ENCODE measurements at regions not wholly inside any gene's neighbourhood (a gene's known extent, or its start where the extent isn't known, plus 50 kb on each side); places are given as distances from the start of the nearest gene placed in this dataset.

DNA sequence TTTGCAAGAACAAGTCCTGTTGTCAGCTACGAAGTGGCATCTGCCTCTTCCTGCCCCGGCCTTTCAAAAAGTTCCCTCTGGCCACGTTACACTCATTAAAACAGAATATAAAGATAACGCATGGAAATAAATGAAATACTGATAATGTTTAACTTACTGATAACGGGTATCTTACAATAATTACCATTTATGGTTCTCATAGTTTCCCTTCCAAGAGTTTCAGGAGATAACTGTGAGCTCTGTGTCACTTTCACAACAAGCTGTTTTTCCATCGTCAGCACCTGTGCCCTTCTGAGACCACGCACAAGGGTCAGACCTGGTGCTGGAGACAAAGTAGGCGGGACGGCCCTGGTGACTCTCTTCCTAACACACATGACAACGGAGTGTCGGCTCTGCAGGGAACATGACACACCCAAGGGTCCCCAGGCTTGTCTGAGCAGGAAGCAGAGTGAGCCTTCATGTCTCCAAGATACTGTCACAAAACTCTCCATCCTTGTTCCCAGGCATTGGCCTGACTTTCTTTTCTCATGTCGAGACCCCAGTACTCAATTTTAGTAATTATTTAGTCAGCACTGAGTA is 86.2 kb upstream of the THBS2 start:
- Histone ChIP-seq H3K36me3 (ENCODE audit: insufficient read depth, low read length) (no peaks in the 10 kb centered on the region), H3K27ac (ENCODE audit: low read depth, low read length) (no peak overlapping the region), H3K9me3 (ENCODE audit: low read length) (no peaks in the 10 kb centered on the region), H3K4me3 (ENCODE audit: low read length) (no peak overlapping the region), H3K27me3 (ENCODE audit: insufficient read depth, low read length, poor library complexity, severe bottlenecking) (no peaks in the 10 kb centered on the region), H3K4me1 (ENCODE audit: insufficient read depth, low read length) (no peaks in the 10 kb centered on the region)
- ChIA-PET CTCF (no interaction called here), POLR2A (no interaction called here)
- Mint-ChIP-seq H3K27me3 (peaks cover 6 to 11% of the 10 kb centered on the region in 2 donors), H3K9me3 (no peaks in the 10 kb centered on the region), H3K4me1 (no peaks in the 10 kb centered on the region), H3K4me3 (no peak overlapping the region), H3K36me3 (no peaks in the 10 kb centered on the region), H3K27ac (no peak overlapping the region)
- DNase-seq = no peak

DNA sequence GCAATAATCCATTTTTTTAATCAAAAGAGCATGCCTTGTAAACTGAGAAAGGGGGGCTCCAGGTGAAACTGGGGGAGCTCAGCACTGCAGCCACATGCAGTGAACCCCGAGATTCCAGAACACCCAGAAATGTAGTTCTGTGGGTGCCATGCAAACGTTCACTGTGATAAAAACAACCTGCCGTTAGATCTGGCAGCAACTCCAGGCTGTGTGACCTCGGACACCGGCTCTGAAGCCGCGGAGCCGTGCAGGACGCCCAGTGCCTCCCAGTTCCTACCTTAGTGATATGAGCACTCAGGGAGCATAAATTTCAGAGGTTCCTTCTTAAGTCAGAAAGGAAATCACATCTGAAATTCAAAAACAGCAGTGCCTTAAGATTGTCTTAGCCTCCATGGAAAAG is 85.4 kb upstream of the THBS2 start:
- no peaks in the 10 kb centered on the region for H3K4me1 ChIP-seq (ENCODE audit: insufficient read depth, low read length)
- Mint-ChIP-seq H3K27me3 (peaks cover 6 to 16% of the 10 kb centered on the region in 2 donors), H3K4me1 (no peaks in the 10 kb centered on the region), H3K4me3 (no peak overlapping the region), H3K36me3 (no peaks in the 10 kb centered on the region), H3K27ac (peak overlapping the region in 1 of 8 donors; percentile 17), H3K9me3 (no peaks in the 10 kb centered on the region)
- CTCF ChIA-PET = no interaction called here
- no peaks in the 10 kb centered on the region for H3K27me3 ChIP-seq (ENCODE audit: insufficient read depth, low read length, poor library complexity, severe bottlenecking)
- DNase-seq = no peak
- H3K9me3 ChIP-seq (ENCODE audit: low read length) = no peaks in the 10 kb centered on the region
- no peak overlapping the region for H3K27ac ChIP-seq (ENCODE audit: low read depth, low read length)
- no peak overlapping the region for H3K4me3 ChIP-seq (ENCODE audit: low read length)
- POLR2A ChIA-PET = no interaction called here
- H3K36me3 ChIP-seq (ENCODE audit: insufficient read depth, low read length) = no peaks in the 10 kb centered on the region

DNA sequence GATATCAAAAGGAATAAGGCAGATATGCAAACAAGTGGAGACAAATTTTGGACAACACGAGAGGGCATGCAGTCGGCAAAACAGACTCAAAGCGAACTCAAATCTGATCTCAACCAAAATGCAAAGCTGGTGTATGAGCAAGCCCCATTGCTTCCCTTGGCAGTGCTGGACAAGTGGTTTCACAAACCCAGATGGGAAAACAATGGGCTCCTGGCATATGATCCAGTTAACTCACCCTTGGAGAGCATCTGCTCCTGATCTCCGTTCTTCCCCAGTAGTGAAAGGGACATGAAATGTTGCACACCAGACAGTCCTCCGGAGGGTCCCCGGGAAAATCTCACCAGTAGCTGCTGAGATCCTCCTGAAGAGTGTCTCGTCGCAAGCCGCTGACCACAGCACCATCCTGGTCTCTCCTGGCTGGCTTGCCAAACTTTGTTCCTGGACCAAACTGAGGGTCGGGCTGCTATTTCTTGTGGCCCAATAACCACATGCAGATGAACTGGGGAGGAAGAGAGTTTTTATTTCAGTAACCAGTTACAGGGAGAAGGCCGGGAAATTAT is 84.3 kb upstream of the THBS2 start:
- Histone ChIP-seq H3K27me3 (ENCODE audit: insufficient read depth, low read length, poor library complexity, severe bottlenecking) (no peaks in the 10 kb centered on the region), H3K36me3 (ENCODE audit: insufficient read depth, low read length) (no peaks in the 10 kb centered on the region), H3K27ac (ENCODE audit: low read depth, low read length) (no peak overlapping the region), H3K4me3 (ENCODE audit: low read length) (no peak overlapping the region), H3K4me1 (ENCODE audit: insufficient read depth, low read length) (no peaks in the 10 kb centered on the region), H3K9me3 (ENCODE audit: low read length) (no peaks in the 10 kb centered on the region)
- Mint-ChIP-seq H3K27me3 (peaks cover 6 to 23% of the 10 kb centered on the region in 2 donors), H3K36me3 (no peaks in the 10 kb centered on the region), H3K9me3 (no peaks in the 10 kb centered on the region), H3K4me3 (no peak overlapping the region), H3K27ac (no peak overlapping the region), H3K4me1 (no peaks in the 10 kb centered on the region)
- no peak for DNase-seq
- CTCF ChIA-PET = no interaction called here
- POLR2A ChIA-PET = no interaction called here

DNA sequence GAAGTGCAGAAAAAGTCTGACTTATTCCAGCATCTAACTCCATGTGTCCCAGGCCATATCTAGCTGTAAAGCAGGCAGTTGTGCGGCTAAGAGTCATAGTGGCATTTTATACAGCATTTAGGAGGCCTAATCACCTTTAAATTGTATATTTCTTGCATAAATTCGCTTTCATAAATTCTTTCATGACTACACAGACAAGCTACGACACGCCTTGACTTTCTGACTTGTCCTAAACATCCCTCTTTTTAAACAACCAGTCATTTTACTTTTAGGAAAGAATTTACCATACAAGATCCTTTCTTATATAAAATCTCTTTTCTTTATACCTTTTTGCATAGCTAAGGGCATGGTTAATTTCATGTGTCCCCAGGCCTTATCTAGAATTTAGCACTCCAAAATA is 81.7 kb upstream of the THBS2 start:
- H3K27ac Mint-ChIP-seq = no peak overlapping the region
- no peaks in the 10 kb centered on the region for H3K9me3 Mint-ChIP-seq
- Histone ChIP-seq H3K9me3 (ENCODE audit: low read length) (no peaks in the 10 kb centered on the region), H3K36me3 (ENCODE audit: insufficient read depth, low read length) (no peaks in the 10 kb centered on the region), H3K4me3 (ENCODE audit: low read length) (no peak overlapping the region), H3K27ac (ENCODE audit: low read depth, low read length) (no peak overlapping the region), H3K27me3 (ENCODE audit: insufficient read depth, low read length, poor library complexity, severe bottlenecking) (no peaks in the 10 kb centered on the region), H3K4me1 (ENCODE audit: insufficient read depth, low read length) (no peaks in the 10 kb centered on the region)
- DNase-seq = no peak
- peaks cover 0 to 41% of the 10 kb centered on the region in 2 donors for H3K27me3 Mint-ChIP-seq
- no peak overlapping the region for H3K4me3 Mint-ChIP-seq
- CTCF ChIA-PET = no interaction called here
- POLR2A ChIA-PET = no interaction called here
- no peaks in the 10 kb centered on the region for H3K36me3 Mint-ChIP-seq
- H3K4me1 Mint-ChIP-seq = no peaks in the 10 kb centered on the region

DNA sequence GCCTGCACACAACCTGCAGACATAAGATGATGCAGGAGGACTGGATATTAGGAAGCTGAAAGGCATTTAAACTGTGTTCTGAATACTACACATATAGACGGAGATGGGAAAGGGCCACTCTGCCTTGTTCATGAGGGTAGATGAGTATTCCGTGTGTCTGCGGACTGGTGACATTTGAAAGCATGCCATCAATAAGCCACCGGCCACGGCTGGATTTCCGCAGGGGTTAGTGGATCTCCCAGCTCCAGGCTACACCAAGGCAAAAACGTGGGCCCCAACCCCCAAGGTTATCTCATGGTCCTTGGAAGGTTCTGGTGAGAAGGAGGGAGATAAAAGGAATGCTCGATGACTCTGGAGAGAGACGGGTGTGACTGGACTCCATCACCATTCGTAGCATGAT is 78.6 kb upstream of the THBS2 start:
- peaks cover 0 to 58% of the 10 kb centered on the region in 2 donors for H3K27me3 Mint-ChIP-seq
- no peaks in the 10 kb centered on the region for H3K9me3 ChIP-seq (ENCODE audit: low read length)
- H3K4me3 ChIP-seq (ENCODE audit: low read length) = no peak overlapping the region
- no peak overlapping the region for H3K4me3 Mint-ChIP-seq
- H3K9me3 Mint-ChIP-seq = no peaks in the 10 kb centered on the region
- no peaks in the 10 kb centered on the region for H3K27me3 ChIP-seq (ENCODE audit: insufficient read depth, low read length, poor library complexity, severe bottlenecking)
- ChIA-PET POLR2A (no interaction called here), CTCF (no interaction called here)
- no peaks in the 10 kb centered on the region for H3K4me1 ChIP-seq (ENCODE audit: insufficient read depth, low read length)
- H3K4me1 Mint-ChIP-seq = no peaks in the 10 kb centered on the region
- DNase-seq = no peak
- H3K36me3 Mint-ChIP-seq = no peaks in the 10 kb centered on the region
- H3K27ac ChIP-seq (ENCODE audit: low read depth, low read length) = no peak overlapping the region
- no peak overlapping the region for H3K27ac Mint-ChIP-seq
- H3K36me3 ChIP-seq (ENCODE audit: insufficient read depth, low read length) = no peaks in the 10 kb centered on the region

DNA sequence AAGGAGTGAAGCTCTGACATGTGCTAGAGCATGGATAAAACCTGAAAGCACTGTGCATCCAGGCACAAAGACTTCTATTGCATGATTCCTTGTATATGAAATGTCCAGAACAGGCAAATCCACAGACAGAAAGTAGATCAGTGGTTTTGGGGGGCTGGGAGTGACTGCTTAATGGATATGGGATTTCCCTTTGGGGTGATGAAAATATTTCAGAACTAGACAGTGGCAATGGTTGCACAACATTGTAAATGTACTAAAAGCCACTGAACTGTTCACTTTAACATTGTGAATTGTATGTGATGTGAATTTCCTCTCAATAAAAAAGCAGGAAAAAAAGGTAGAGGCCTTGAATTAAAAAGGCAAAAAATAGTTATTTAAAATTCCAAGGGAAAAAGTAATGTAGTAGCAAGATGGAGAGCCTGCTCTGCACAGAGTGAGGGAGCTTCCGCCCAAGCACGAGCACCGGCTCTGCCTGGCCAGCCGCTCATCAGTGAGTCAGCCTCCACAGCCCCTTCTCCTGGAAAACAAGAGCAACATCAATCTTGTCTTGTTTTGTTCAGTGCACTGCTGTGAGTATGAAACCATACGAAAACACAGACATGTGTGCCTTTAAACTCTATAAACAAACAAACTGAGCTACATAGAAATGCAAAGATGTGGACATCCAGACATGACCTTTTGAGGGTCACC is 74.6 kb upstream of the THBS2 start:
- CTCF ChIA-PET = no interaction called here
- peaks cover 13 to 53% of the 10 kb centered on the region in 2 donors for H3K27me3 Mint-ChIP-seq
- no peaks in the 10 kb centered on the region for H3K4me1 Mint-ChIP-seq
- no peak for DNase-seq
- Histone ChIP-seq H3K9me3 (ENCODE audit: low read length) (no peaks in the 10 kb centered on the region), H3K27me3 (ENCODE audit: insufficient read depth, low read length, poor library complexity, severe bottlenecking) (no peaks in the 10 kb centered on the region), H3K4me3 (ENCODE audit: low read length) (no peak overlapping the region), H3K36me3 (ENCODE audit: insufficient read depth, low read length) (no peaks in the 10 kb centered on the region), H3K27ac (ENCODE audit: low read depth, low read length) (no peak overlapping the region), H3K4me1 (ENCODE audit: insufficient read depth, low read length) (no peaks in the 10 kb centered on the region)
- H3K36me3 Mint-ChIP-seq = no peaks in the 10 kb centered on the region
- H3K27ac Mint-ChIP-seq = no peak overlapping the region
- no peaks in the 10 kb centered on the region for H3K9me3 Mint-ChIP-seq
- POLR2A ChIA-PET = no interaction called here
- H3K4me3 Mint-ChIP-seq = no peak overlapping the region

DNA sequence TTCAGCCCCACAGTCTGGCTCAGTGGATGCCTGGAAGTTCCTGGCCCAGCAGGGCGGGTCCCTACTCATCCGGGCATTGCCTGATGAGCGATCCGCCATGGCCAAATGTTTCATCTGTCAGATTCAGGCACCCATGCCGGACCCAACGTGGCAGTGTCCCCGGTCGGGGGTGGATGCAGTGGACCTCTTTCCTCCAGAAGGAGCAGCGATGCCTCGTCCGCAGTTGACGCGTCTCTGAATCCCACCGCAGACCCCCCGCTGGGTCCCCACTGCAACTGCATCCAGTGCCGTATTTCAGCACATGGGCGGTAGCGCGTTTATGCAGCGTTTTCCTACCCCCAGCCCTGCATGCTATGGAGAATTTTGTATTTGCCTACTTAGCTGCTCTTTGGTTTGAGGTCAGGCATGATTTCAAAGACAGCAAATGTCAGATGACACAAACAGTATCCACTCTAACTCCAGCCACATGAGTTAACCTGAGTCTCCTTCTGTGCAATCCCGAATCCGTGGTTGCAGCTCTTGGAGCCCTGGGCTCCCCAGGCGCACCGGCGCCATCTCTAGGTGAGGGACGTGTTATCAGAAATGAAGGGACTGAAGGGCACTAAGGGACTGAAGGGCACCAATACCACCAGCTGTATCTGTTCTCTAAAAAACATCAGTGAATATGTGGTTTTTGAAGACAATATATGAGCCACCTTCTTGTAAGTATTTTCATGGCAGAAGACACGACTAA is 72.6 kb upstream of the THBS2 start:
- no peaks in the 10 kb centered on the region for H3K4me1 ChIP-seq (ENCODE audit: insufficient read depth, low read length)
- no peak overlapping the region for H3K4me3 Mint-ChIP-seq
- no peaks in the 10 kb centered on the region for H3K9me3 Mint-ChIP-seq
- no peaks in the 10 kb centered on the region for H3K4me1 Mint-ChIP-seq
- no peaks in the 10 kb centered on the region for H3K36me3 Mint-ChIP-seq
- no peaks in the 10 kb centered on the region for H3K27me3 ChIP-seq (ENCODE audit: insufficient read depth, low read length, poor library complexity, severe bottlenecking)
- CTCF ChIA-PET = no interaction called here
- H3K9me3 ChIP-seq (ENCODE audit: low read length) = no peaks in the 10 kb centered on the region
- POLR2A ChIA-PET = no interaction called here
- H3K36me3 ChIP-seq (ENCODE audit: insufficient read depth, low read length) = no peaks in the 10 kb centered on the region
- DNase-seq = no peak
- H3K27ac ChIP-seq (ENCODE audit: low read depth, low read length) = no peak overlapping the region
- H3K27ac Mint-ChIP-seq = no peak overlapping the region
- H3K27me3 Mint-ChIP-seq = peaks cover 15 to 45% of the 10 kb centered on the region in 2 donors
- no peak overlapping the region for H3K4me3 ChIP-seq (ENCODE audit: low read length)

DNA sequence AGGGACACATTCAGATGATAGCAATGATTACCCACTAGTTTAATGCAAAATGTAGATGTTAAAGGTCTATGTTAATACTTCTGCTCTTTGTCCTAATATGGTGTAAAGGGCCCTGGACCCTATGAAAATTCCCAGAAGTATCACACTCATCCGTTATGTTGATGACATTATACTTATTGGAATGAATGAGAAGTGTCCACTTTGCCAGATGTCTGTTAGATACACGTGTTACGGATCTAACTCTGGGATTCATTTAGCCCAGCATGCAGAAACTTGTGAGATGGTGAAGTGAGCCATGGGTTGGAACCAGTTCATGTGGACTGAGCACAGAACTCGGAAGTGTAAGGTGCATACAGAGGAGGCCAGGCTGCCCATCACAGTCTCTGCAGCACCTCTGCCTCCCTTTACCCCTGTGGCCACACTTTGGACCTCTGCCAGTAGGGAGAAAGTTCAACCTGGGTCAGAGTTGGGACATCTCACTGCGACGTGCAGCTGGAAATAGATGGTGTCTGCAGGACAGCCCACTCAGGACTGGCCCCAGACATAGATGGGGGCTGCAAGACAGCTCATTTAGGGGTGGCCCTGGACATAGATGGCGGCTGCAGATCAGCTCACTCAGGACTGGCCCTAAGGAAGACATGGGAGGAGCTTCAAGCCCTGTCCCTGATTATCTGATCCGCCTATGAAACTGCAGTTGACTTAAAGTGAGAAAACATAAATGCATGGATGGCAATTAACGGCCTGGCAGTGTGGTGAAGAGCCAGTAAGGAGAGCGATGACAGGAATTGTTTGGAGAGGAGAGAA is 71.2 kb upstream of the THBS2 start:
- Mint-ChIP-seq H3K4me3 (no peak overlapping the region), H3K36me3 (no peaks in the 10 kb centered on the region), H3K4me1 (no peaks in the 10 kb centered on the region), H3K27ac (no peak overlapping the region), H3K9me3 (peaks cover 0 to 3% (median 0%) of the 10 kb centered on the region in 5 donors), H3K27me3 (peaks cover 15 to 43% of the 10 kb centered on the region in 2 donors)
- Histone ChIP-seq H3K9me3 (ENCODE audit: low read length) (no peaks in the 10 kb centered on the region), H3K27ac (ENCODE audit: low read depth, low read length) (no peak overlapping the region), H3K36me3 (ENCODE audit: insufficient read depth, low read length) (no peaks in the 10 kb centered on the region), H3K27me3 (ENCODE audit: insufficient read depth, low read length, poor library complexity, severe bottlenecking) (no peaks in the 10 kb centered on the region), H3K4me3 (ENCODE audit: low read length) (no peak overlapping the region), H3K4me1 (ENCODE audit: insufficient read depth, low read length) (no peaks in the 10 kb centered on the region)
- ChIA-PET CTCF (no interaction called here), POLR2A (no interaction called here)
- no peak for DNase-seq

Measured in CD8-positive, alpha-beta memory T cell (primary cell).